Upper lobe of left lung (tissue), 4 donors: ENCODE measurements at regions not wholly inside any gene's neighbourhood (a gene's known extent, or its start where the extent isn't known, plus 50 kb on each side); places are given as distances from the start of the nearest gene placed in this dataset.

Experiments used
- POLR2A ChIP-seq, 4 donors: fragments of 450-650 bp; IDR thresholded peaks; one replicate each; pipeline ENCODE4 v1.5.1; 2016 to 2017; ENCODE audit warnings: antibody characterized with exemption in 4 of 4, mild to moderate bottlenecking in 2 of 4
- POLR2AphosphoS5 ChIP-seq, 2 donors: sonication (generic); formaldehyde crosslinking; IDR thresholded peaks; one replicate each; pipeline ENCODE4 v1.5.1; 2017; ENCODE audit warnings: antibody characterized with exemption in 2 of 2

DNA sequence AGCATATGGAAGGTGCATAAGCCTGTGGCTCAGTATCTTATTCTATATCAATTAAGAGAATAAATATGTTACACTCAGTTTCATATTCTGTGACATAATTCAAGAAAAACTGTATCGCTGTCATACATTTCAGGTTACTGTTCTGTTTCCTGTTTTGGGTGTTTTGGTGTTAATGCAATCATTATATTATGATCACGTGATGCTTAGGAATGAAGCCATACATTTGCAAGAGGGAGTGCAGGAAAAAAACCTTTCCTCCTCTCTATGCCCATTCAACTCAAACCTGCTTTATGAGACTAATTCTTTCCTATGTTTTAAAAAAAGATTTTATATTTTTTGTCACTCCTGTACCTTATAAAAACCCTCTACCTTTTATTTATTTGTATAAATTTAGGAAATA lies 120.8 kb upstream of the DDX18 start:
- TF ChIP-seq POLR2AphosphoS5 (IDR thresholded peaks at IDR 0.05) (no peak), POLR2A (IDR thresholded peaks at IDR 0.05) (no peak)
